ENCODE measurements at regions not wholly inside any gene's neighbourhood (a gene's known extent, or its start where the extent isn't known, plus 50 kb on each side); places are given as distances from the start of the nearest gene placed in this dataset.

- no peak for DNase-seq
Measured at GRCh38 chrX:33465137-33465536, 253.8 kb upstream of the DMD start.

DNA sequence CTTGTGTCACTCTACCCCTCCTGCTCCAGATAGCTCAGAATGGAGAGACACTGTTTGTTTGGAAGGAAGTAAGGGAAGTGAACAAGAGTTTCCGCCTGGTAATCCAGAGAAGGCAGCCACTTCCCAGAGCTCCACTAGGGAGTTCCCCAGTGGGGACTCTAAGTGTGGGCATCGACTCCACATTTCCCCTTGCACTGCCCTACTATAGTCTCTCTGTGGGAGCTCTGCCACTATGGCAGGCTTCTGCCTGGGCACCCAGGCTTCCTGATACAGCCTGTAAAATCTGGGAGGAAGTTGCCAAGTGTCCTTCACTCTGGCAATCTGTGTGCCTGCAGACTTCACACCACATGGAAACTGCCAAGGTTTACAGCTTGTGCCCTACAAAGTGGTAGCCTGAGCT lies 245.8 kb upstream of the DMD start:
- DNase-seq, result no peak

DNA sequence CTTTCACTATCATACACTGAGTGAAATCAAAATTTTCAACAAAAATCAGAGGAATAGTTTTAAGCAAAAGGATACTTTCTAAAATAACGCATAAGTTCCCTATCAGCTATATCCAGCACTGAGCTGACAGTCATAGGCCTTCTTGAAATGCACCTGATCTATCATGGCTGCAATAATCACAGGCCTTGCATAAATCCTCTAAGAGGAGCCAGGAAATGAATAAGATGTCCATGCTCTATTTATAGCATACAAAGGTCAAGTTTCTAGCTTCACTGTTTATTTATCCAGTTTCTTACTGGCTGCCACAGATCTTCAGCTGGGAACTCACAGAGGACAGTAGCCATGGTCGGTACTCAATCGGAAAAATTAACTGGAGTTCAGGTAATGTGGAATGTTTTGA lies 235.9 kb upstream of the DMD start:
- no peak for DNase-seq

DNA sequence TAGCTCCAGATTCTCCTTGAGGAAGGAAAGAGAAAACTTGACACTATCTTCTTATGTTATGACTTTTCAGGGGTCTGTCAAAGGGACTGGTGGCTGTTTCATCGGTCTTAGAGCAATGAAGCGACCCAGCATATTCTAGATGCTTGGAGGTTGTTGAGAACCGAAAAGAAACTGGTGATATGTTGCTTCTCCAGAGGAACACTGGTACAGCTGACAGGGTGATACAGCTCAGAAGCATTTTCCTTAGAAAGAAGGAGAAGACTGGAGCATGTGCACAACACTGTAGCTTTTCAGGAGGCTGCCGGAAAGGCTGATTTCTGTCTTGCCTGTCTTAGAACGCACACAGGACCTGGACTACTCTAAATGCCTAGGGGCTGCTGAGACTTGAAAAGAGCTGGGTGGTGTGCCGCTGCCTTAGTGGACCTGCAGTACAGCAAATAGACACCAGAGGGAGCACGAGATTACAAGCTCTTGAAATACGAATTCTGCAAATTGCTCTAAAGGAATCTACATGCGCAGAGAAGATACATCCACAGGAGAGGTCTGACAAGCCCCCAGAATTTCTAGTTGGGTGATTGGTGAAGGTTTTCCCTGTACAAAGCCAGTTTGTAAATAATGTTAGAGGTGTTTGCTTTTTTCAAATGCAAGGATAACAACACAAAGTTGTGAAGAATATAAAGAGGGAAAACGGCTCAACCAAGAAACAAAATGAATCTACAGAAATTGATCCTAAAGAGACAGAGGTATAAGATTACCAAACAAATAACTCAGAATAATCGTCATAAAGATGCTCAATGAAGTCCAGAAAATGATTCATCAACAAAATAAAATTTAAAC lies 223.1 kb upstream of the DMD start:
- DNase-seq, result peak; percentile 78

GRCh38 chrX:33416273-33416805 lies 205.0 kb upstream of the DMD start:
- DNase-seq, result no peak

DNA sequence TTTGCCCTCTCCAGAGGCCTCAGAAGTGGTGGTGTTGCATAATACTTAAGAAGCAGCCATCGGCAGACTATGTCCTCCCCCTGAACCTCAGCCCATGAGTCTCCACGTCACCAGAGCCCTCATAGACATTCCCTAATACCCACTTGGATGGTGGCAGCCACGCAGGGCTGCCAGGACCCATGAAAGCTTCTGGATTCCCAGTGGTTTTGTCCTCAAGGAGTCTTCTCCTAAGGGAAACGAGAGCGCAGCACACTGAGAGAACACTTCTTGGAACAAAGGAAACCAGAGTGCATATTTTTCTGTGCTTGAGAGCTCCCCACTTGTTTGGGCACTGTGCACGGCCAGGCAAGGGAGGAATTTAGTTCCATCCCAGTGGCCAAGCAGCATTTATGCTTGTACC lies 204.1 kb upstream of the DMD start:
- no peak for DNase-seq

- DNase-seq, result peak; percentile 33
Measured at GRCh38 chrX:33385546-33385945, 174.2 kb upstream of the DMD start.

- peak; percentile 1 for DNase-seq
Measured at GRCh38 chrX:33379839-33380238, 168.5 kb upstream of the DMD start.

DNA sequence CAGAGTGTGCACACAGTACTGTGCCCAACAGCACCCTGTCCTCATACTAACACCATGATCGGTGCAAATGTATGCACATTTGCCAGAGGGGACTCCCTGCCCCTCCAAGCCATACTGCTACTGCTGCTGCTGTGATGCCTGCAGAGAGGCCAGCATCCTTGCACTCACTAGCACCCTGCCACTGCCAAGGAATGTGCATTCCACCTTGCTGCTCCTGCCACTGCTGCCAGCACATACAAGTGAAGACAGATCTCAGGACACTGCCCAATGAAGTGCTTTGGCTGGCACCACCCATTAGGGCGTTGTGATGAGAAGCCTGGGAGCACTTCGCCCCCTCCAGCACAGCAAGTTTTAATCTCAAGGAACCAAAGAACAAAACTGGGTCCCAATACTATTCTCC lies 146.3 kb upstream of the DMD start:
- no peak for DNase-seq

- DNase-seq, result peak; percentile 77
Measured at GRCh38 chrX:33339219-33339618, 127.9 kb upstream of the DMD start.

DNA sequence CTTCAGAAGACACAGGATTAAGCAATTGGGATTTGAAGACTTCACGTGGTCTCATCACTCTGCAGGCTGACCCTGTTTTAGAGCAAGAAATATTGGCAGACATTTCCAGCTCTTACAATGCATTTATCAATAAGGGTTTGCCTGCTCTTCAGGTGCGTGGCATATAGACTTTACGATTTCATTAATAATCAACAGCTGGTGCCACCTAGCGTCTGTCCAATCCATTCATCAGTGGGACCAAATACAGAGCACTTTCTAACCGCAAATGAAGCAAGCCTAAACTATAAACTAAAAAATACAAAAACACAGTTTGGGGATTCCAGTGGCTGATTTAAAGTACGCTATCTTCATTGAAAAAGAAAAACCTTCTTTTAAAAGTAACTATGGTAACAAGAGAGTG lies 125.4 kb upstream of the DMD start:
- peak; percentile 39 for DNase-seq

GRCh38 chrX:33333271-33333670 lies 121.9 kb upstream of the DMD start:
- DNase-seq, result no peak

GRCh38 chrX:33330798-33331197 lies 119.4 kb upstream of the DMD start:
- DNase-seq, result no peak

DNA sequence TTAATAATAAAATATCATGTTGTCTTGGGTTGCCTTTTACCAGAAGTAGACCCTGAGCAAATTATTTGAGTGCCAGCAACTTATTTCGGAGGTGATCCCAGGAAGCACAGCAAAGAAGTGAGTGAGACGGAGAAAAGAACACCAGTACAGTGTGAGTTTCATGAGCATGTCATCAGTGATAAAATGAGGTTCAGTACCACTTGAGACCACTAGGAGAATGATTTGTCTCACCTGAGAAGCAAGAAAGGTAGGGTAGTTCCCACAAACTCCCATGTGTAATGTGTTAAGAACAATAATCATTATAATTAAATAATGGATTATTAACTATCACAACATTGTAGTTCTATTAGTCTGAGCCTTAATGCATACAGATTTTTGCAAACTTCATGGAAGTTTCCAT lies 112.8 kb upstream of the DMD start:
- DNase-seq, result no peak

GRCh38 chrX:33307911-33308354 lies 96.6 kb upstream of the DMD start:
- peak; percentile 0 for DNase-seq

DNA sequence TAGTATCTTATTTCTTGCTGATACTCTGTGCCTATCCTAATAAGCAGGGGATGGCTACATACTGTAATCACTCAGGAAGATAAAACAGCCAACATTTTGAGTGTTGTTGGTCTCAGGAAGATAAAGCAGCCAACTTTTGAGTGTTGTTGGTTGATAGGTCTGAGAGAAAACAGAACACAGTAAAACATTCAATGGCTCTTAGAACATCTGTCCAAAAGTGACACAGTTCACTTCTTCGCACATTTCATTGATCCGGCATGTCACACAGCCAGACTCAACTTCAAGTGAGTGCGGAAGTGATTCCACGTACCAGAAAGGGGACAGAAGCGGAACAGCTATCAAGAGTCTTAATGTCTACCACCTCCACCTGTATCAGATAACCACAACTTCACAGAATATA lies 87.3 kb upstream of the DMD start:
- DNase-seq, result no peak

GRCh38 chrX:33285550-33285949 lies 74.2 kb upstream of the DMD start:
- no peak for DNase-seq

- DNase-seq, result no peak
Measured at GRCh38 chrX:33277046-33277445, 65.7 kb upstream of the DMD start.

DNA sequence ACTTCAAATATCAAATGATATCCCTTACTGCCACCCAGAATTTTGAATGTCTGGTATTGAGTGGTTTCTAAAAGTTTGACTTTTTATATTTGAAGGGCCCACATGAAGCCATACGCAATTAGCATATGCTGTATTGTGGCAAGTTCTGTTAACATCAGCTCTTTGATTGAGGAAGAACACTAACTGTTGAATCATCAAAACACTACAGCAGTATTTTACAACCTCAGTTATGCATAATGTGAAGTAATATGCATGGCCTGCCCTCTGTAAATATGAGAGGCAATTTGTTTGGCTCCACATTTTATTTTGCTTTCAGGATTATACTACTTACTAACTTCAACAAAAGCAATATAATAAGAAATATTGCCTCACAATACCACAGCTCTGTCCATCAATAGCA lies 62.2 kb upstream of the DMD start:
- no peak for DNase-seq

GRCh38 chrX:33272986-33273385 lies 61.6 kb upstream of the DMD start:
- DNase-seq, result no peak
